Cardiac fibroblast (primary cell): ENCODE measurements at regions not wholly inside any gene's neighbourhood (a gene's known extent, or its start where the extent isn't known, plus 50 kb on each side); places are given as distances from the start of the nearest gene placed in this dataset.

Experiments
- DNase-seq, 2 donors: peaks; one replicate each; pipeline versions ENCODE4 v3.0.0 to v3.0.0-alpha.2; 2010; ENCODE audit warnings: low read depth in 2 of 2
- H3K4me3 ChIP-seq, 2 donors: replicated peaks in 1 of 2; 1 replicate in 1 of 2; 2 replicates in 1 of 2; pipeline ENCODE4 v1.5.1; 2011; ENCODE audit warnings: low read depth in 2 of 2, low read length in 2 of 2, mild to moderate bottlenecking in 2 of 2, moderate library complexity in 1 of 2
- TF ChIP-seq, protein P1 (sequence below): IDR thresholded peaks from one replicate; pipeline ENCODE4 v1.5.1; 2011; ENCODE audit warnings: low read depth, mild to moderate bottlenecking, low read length, inconsistent platforms

GRCh38 chr13:73358606-73359095 lies 299.8 kb downstream of the KLF5 start:
- DNase-seq, result no peak
- TF ChIP-seq, protein P1, sequence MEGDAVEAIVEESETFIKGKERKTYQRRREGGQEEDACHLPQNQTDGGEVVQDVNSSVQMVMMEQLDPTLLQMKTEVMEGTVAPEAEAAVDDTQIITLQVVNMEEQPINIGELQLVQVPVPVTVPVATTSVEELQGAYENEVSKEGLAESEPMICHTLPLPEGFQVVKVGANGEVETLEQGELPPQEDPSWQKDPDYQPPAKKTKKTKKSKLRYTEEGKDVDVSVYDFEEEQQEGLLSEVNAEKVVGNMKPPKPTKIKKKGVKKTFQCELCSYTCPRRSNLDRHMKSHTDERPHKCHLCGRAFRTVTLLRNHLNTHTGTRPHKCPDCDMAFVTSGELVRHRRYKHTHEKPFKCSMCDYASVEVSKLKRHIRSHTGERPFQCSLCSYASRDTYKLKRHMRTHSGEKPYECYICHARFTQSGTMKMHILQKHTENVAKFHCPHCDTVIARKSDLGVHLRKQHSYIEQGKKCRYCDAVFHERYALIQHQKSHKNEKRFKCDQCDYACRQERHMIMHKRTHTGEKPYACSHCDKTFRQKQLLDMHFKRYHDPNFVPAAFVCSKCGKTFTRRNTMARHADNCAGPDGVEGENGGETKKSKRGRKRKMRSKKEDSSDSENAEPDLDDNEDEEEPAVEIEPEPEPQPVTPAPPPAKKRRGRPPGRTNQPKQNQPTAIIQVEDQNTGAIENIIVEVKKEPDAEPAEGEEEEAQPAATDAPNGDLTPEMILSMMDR, result no peak
- no peak overlapping the region for H3K4me3 ChIP-seq

DNA sequence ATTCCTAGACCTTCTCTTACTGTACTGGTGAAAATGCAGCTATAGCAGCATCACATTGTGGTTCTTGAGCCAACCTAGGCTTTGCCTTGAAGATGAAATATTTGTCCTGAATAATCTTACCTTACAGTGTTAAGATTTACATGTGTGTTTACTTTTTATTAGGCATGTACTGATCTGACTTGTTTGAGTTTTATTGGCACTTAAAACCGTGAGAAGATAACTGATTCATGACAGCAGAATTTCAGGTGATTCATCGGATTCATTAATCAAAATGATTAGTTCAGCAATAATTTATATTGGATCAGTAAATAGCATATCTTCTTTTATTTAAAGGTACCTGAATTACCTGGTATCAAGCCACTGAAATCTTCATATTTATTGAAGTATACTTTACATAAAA lies 296.3 kb downstream of the KLF5 start:
- H3K4me3 ChIP-seq, result no peak overlapping the region
- TF ChIP-seq, protein P1, result no peak
- DNase-seq, result no peak

DNA sequence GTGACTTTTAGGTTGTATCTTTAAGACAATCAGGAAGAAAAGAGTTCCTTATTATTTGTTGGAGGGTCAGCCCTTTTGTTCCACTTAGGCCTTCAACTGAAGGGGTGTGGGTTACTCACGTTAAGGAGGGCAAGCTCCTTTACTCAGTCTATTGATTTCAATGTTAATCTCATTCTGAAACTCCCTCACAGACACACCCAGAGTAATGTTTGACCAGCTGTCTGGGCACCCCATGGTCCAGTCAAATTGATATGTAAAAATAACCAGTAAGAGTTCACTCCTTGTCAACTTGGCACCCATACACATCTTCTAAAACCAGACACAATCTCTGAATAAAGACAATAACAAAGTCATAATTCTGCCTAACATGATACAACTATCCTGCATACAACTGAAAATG lies 292.9 kb downstream of the KLF5 start:
- TF ChIP-seq, protein P1, result no peak

DNA sequence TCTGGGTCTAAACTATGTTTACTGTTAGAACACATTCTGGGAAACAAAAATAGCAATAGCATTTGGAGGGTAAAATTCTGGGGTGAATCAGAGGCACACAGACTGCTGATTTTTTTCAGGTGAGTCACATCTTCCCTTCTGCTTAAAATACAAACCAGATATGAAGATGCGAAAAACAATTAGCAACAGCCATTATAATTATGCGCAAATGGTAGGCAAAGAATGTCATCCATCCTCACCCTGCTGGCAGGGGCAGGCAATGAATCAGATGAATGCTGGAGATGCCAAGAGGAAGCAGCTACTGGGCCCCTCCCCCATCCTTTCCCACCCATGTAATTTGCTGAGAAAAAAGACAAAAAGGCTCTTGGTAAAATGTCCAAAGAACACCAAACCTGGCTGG lies 282.9 kb downstream of the KLF5 start:
- TF ChIP-seq, protein P1, result peak; percentile 7
- H3K4me3 ChIP-seq, result no peak overlapping the region
- DNase-seq, result peak; percentile 34 to 70

More for the DNA sequence above, 292.9 kb downstream of the KLF5 start:
- no peak overlapping the region for H3K4me3 ChIP-seq
- DNase-seq, result no peak

GRCh38 chr13:73340069-73340468 lies 281.3 kb downstream of the KLF5 start:
- no peak for DNase-seq
- TF ChIP-seq, protein P1, result no peak
- H3K4me3 ChIP-seq, result no peak overlapping the region

DNA sequence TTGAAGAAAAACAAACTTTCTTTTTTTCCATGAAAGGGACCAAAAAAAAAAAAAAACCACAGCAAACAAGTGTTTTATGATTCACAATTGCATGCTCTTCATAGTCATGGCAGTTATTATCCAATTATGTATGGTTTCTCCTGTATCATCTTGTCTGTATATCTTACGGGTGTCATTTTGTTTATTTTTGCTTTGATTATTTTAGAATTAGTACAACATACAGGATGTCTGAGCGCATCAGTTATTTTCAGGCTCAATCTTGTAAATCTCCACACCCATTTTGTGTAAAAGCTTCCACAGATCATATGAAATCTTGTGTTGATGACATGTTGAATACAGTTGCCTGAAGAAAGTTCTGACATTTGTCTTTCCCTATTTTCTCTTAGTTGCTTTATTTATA lies 280.3 kb downstream of the KLF5 start:
- no peak for DNase-seq
- no peak overlapping the region for H3K4me3 ChIP-seq
- TF ChIP-seq, protein P1, result no peak

GRCh38 chr13:73338389-73338788 lies 279.6 kb downstream of the KLF5 start:
- TF ChIP-seq, protein P1, result no peak
- DNase-seq, result peak; percentile 62 to 81
- H3K4me3 ChIP-seq, result no peak overlapping the region
